RWPE1 (cell line): ENCODE measurements at regions not wholly inside any gene's neighbourhood (a gene's known extent, or its start where the extent isn't known, plus 50 kb on each side); places are given as distances from the start of the nearest gene placed in this dataset.

Experiments
- CTCF ChIA-PET: fragments of 350-600 bp; sonication (Branson Sonifier 250); formaldehyde crosslinking; extraction: SDS; loops from one replicate; lab custom pipeline; 2021; lab: Yijun Ruan, JAX
- POLR2A ChIA-PET: fragments of 400-600 bp; formaldehyde crosslinking; extraction: SDS; loops from one replicate; lab custom pipeline; 2020; ENCODE audit warnings: antibody characterized with exemption; ENCODE audit not compliant: low non-redundant PET; lab: Yijun Ruan, JAX
- DNase-seq: peaks from one replicate; pipeline ENCODE4 v3.0.0; 2012; ENCODE audit warnings: low spot score
- H3K27ac ChIP-seq: fragments of 450-650 bp; 2 replicates; pipeline ENCODE4 v1.5.1; 2017
- TF ChIP-seq, protein P1 (sequence below): fragments of 450-650 bp; conservative IDR thresholded peaks from 2 replicates; pipeline ENCODE4 v1.5.1; 2017; ENCODE audit warnings: low read depth, mild to moderate bottlenecking

DNA sequence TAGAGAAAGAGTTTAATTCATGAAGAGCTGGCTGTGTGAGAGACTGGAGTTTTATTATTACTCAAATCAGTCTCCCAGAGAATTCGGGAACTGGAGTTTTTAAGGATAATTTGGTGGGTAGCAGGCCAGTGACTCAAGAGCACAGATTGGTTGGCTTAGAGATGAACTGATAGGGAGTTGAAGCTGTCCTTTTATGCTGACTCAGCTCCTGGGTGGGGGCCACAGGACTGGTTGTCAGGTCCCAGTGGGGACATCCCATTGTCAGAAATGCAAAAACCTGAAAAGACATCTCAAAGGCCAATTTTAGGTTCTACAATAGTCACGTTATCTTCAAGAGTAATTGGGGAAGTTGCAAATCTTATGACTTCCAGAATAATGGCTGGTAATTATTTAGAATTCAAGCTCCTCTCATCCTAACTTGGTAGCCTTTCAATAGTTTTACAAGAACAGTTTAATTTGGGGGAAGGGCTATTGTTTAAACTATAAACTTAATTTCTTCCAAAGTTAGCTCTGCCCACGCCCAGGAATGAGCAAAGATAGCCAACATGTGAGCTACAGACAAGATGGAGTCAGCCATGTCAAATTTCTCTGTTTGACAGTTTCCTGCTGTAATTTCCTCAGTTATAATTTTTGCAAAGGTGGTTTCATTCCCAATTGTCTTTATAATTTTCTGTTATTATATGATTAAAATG lies 149.4 kb upstream of the SLC39A10 start:
- ChIA-PET CTCF (no interaction called here), POLR2A (no interaction called here)
- no peak overlapping the region for H3K27ac ChIP-seq
- TF ChIP-seq, protein P1, sequence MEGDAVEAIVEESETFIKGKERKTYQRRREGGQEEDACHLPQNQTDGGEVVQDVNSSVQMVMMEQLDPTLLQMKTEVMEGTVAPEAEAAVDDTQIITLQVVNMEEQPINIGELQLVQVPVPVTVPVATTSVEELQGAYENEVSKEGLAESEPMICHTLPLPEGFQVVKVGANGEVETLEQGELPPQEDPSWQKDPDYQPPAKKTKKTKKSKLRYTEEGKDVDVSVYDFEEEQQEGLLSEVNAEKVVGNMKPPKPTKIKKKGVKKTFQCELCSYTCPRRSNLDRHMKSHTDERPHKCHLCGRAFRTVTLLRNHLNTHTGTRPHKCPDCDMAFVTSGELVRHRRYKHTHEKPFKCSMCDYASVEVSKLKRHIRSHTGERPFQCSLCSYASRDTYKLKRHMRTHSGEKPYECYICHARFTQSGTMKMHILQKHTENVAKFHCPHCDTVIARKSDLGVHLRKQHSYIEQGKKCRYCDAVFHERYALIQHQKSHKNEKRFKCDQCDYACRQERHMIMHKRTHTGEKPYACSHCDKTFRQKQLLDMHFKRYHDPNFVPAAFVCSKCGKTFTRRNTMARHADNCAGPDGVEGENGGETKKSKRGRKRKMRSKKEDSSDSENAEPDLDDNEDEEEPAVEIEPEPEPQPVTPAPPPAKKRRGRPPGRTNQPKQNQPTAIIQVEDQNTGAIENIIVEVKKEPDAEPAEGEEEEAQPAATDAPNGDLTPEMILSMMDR, result no peak
- DNase-seq, result no peak

DNA sequence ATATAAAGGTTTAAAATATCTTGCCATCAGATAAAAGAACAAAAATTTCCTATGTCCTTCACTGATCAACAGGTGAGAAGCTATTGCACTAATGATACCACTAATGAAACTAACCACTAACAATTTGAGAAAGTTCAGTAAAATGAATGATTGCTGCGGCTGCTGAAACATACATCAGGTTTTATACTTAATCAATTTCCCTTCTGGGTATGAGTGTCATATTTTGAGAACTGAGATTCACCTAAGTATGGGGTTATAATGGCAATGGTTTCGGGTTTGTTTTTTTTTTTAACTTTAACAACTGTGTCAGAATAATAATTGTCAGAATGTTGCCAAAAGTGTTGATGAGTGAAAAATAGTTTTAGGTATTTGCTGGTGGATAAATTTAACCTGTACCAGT lies 151.3 kb upstream of the SLC39A10 start:
- TF ChIP-seq, protein P1, result no peak
- ChIA-PET CTCF (no interaction called here), POLR2A (no interaction called here)

DNA sequence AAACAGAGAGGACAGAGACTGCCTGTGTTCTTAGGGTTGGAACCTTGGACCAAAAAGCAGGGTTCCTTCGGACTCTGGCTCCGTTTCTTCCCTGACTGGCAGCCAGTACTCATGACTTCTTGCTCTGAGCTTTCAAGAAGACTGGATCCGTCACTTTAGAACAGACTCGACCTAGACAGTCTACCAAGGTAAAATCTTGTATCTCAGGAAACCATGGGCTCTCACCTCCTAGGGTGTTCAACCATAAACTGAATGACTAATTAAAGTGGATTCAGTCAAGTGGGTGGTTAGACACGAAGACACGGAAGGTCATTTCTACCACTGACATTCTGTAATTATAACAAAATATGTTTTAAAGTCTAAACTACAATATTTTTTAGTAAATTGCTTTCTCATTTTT lies 153.8 kb upstream of the SLC39A10 start:
- POLR2A ChIA-PET, result no interaction called here
- no peak overlapping the region for H3K27ac ChIP-seq
- no peak for DNase-seq
- CTCF ChIA-PET, result interaction anchor here (0.6 kb wide), 1 partner anchor 544 kb away, joined by 6 read pairs; no protein-coding TSS in a partner anchor
- TF ChIP-seq, protein P1, result no peak

More for the DNA sequence above, 151.3 kb upstream of the SLC39A10 start:
- DNase-seq, result no peak
- H3K27ac ChIP-seq, result no peak overlapping the region

DNA sequence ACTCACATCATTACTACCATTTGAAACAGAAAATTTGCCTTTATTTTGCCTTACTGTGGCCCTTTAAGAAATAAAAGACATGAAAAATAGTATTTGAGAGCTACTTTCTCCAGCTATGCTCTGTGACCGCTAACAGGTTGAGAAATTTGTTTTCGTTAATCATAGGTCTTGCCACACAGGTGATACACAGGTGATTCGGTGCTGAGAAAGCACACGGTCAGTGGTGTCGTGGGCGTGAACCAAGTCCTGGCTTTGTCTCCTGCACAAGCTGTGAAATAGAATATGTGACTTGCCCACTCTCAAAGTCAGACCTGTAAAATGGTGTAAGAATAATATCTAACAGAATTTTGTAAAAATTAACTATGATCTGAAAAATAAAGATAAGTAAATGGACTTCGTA lies 155.3 kb upstream of the SLC39A10 start:
- no peak overlapping the region for H3K27ac ChIP-seq
- ChIA-PET POLR2A (no interaction called here), CTCF (interaction anchor here (0.6 to 1.0 kb wide), 3 partner anchors 16 to 567 kb away, joined by 3 read pairs; partner anchors contain the start of gene DNAH7)
- TF ChIP-seq, protein P1, result no peak
- peak; percentile 28 for DNase-seq

DNA sequence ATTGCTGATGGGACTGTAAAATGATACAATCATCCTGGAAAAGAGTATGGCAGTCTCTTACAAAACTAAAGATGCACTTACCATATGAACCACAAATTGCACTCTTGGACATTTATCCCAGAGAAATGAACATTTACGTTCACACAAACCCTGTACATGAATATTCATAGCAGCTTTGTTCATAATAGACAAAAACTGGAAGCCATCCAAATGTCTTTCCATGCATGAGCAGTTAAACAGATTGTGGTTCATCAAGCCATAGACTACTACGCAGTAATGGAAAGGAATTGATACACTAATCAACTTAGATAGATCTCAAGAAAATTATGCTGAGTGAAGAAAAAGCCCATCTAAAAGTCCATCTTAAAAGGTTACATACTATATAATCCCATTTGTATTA lies 156.1 kb upstream of the SLC39A10 start:
- H3K27ac ChIP-seq, result no peak overlapping the region
- ChIA-PET POLR2A (no interaction called here), CTCF (no interaction called here)
- TF ChIP-seq, protein P1, result no peak
- DNase-seq, result no peak

DNA sequence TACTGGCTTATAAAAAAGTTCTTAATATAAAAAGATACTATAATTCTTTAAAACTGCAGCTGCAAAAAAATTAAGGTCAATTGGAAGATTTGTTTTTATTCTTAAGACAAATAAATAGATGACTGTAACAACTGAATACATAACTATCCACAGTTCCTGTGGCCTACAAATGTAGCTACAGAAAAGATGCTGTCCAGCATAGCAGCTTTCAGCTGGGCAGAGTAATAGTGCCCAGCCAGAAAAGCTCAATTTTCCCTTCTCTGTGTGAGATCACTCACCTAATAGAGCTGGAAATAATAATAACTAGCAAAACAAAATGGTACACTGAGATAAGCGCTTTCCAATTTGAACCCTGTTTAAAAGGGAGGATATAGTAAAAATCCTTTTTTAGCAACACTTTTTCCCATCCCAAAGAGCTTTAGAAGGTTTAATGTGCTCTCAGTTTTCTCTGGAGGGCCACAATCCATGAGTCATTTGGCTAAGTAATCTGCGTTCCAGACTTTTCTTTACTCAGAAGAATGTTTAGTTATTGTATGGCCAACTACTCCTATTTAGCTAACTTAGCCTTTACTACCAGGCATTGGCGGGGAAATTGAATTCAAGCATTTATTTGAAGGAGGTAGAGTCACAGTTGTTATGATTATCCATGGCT lies 158.1 kb upstream of the SLC39A10 start:
- TF ChIP-seq, protein P1, result no peak
- no peak overlapping the region for H3K27ac ChIP-seq
- ChIA-PET CTCF (interaction anchor here (0.7 kb wide), 2 partner anchors 17 to 130 kb away, joined by 3 read pairs; no protein-coding TSS in a partner anchor), POLR2A (no interaction called here)
- DNase-seq, result no peak
